Smooth muscle cell (in vitro differentiated cells): ENCODE measurements at regions not wholly inside any gene's neighbourhood (a gene's known extent, or its start where the extent isn't known, plus 50 kb on each side); places are given as distances from the start of the nearest gene placed in this dataset.

Experiments
- DNase-seq: peaks from one replicate; lab custom pipeline; 2025; ENCODE audit not compliant: unreplicated experiment; lab: John Stamatoyannopoulos, UW
- H2AFZ ChIP-seq: fragments of 200-600 bp; sonication (generic); 2 replicates; pipeline ENCODE4 v1.6.0; 2016; ENCODE audit warnings: antibody characterized with exemption, low read depth, mild to moderate bottlenecking
- H3F3A ChIP-seq: fragments of 200-600 bp; sonication (generic); 2 replicates; pipeline ENCODE4 v1.6.0; 2017; ENCODE audit warnings: antibody characterized with exemption, low read depth
- H3K27ac ChIP-seq: fragments of 200-600 bp; sonication (generic); 2 replicates; pipeline ENCODE4 v1.5.1; 2016; ENCODE audit warnings: low read depth, mild to moderate bottlenecking
- H3K27me3 ChIP-seq: fragments of 200-600 bp; sonication (generic); 2 replicates; pipeline ENCODE4 v1.6.1; 2016; ENCODE audit warnings: low read depth, mild to moderate bottlenecking
- H3K36me3 ChIP-seq: fragments of 200-600 bp; sonication (generic); 2 replicates; pipeline ENCODE4 v1.5.1; 2016; ENCODE audit warnings: low read depth
- H3K4me1 ChIP-seq: fragments of 200-600 bp; sonication (generic); 2 replicates; pipeline ENCODE4 v1.5.1; 2016; ENCODE audit warnings: low read depth
- H3K4me2 ChIP-seq: fragments of 200-600 bp; sonication (generic); 2 replicates; pipeline ENCODE4 v1.6.0; 2016; ENCODE audit warnings: mild to moderate bottlenecking
- H3K4me3 ChIP-seq: fragments of 200-600 bp; sonication (generic); 2 replicates; pipeline ENCODE4 v1.5.1; 2016; ENCODE audit warnings: mild to moderate bottlenecking
- H3K79me2 ChIP-seq: fragments of 200-600 bp; sonication (generic); 2 replicates; pipeline ENCODE4 v1.6.0; 2016; ENCODE audit warnings: low read depth, mild to moderate bottlenecking
- H3K9ac ChIP-seq: fragments of 200-600 bp; sonication (generic); 2 replicates; pipeline ENCODE4 v1.6.0; 2016; ENCODE audit warnings: low read depth
- H3K9me3 ChIP-seq: fragments of 200-600 bp; sonication (generic); replicated peaks from 2 replicates; pipeline ENCODE4 v1.5.1; 2016; ENCODE audit warnings: low read depth
- H4K20me1 ChIP-seq: fragments of 200-600 bp; sonication (generic); 2 replicates; pipeline ENCODE4 v1.6.0; 2016; ENCODE audit warnings: low read depth
- WGBS: methylation state at CpG from one replicate; pipeline ENCODE4 v1.1.7; 2016; ENCODE audit warnings: low lambda C conversion rate; 5-methylcytosine and 5-hydroxymethylcytosine counted together
- TF ChIP-seq, protein P1 (sequence below): fragments of 200-600 bp; sonication (generic); IDR thresholded peaks from 2 replicates; pipeline ENCODE4 v1.5.1; 2017; ENCODE audit warnings: borderline replicate concordance, mild to moderate bottlenecking, antibody characterized with exemption; ENCODE audit not compliant: insufficient read depth, poor library complexity, severe bottlenecking

DNA sequence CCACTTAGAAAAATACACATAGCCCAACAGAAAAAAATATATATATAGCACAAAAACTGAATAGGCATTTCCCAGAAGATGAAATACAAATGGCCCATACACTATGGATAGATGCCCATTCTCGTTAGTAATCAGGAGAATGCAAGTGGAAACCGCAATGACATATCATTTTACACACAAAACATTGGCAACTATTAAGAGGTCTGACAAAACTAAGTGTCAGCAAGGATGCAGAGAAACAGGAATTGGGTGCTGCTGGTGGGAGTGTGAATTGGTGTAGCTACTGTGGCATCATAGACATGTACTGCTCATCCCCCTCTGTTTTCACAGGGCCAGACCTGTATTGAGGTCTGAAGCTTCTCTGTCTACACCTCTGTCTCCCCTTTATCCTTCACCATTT, 320.0 kb downstream of the IDS start:
- no peaks in the 10 kb centered on the region for H3K4me1 ChIP-seq
- H3K9me3 ChIP-seq = no peaks in the 10 kb centered on the region
- no peaks in the 10 kb centered on the region for H3K79me2 ChIP-seq
- H3K9ac ChIP-seq = no peak overlapping the region
- no peak overlapping the region for H3K27ac ChIP-seq
- TF ChIP-seq, protein P1, sequence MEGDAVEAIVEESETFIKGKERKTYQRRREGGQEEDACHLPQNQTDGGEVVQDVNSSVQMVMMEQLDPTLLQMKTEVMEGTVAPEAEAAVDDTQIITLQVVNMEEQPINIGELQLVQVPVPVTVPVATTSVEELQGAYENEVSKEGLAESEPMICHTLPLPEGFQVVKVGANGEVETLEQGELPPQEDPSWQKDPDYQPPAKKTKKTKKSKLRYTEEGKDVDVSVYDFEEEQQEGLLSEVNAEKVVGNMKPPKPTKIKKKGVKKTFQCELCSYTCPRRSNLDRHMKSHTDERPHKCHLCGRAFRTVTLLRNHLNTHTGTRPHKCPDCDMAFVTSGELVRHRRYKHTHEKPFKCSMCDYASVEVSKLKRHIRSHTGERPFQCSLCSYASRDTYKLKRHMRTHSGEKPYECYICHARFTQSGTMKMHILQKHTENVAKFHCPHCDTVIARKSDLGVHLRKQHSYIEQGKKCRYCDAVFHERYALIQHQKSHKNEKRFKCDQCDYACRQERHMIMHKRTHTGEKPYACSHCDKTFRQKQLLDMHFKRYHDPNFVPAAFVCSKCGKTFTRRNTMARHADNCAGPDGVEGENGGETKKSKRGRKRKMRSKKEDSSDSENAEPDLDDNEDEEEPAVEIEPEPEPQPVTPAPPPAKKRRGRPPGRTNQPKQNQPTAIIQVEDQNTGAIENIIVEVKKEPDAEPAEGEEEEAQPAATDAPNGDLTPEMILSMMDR = no peak
- no peak overlapping the region for H3K4me3 ChIP-seq
- H3F3A ChIP-seq = no peaks in the 10 kb centered on the region
- WGBS = 52% methylated on average over 2 of the region's 2 CpGs
- no peaks in the 10 kb centered on the region for H4K20me1 ChIP-seq
- no peak overlapping the region for H3K4me2 ChIP-seq
- no peaks in the 10 kb centered on the region for H3K36me3 ChIP-seq
- no peaks in the 10 kb centered on the region for H3K27me3 ChIP-seq
- H2AFZ ChIP-seq = no peak overlapping the region
- no peak for DNase-seq

GRCh38 chrX:149161435-149162088, 343.5 kb downstream of the IDS start:
- H3F3A ChIP-seq = no peaks in the 10 kb centered on the region
- H3K27me3 ChIP-seq = no peaks in the 10 kb centered on the region
- 89% methylated on average over 2 of the region's 2 CpGs for WGBS

GRCh38 chrX:149157976-149158375, 347.1 kb downstream of the IDS start:
- no peaks in the 10 kb centered on the region for H3K4me1 ChIP-seq
- TF ChIP-seq, protein P1 = no peak
- WGBS = 86% methylated on average over 1 of the region's 1 CpG

More at GRCh38 chrX:149161435-149162088, 343.5 kb downstream of the IDS start:
- no peaks in the 10 kb centered on the region for H3K36me3 ChIP-seq
- no peaks in the 10 kb centered on the region for H4K20me1 ChIP-seq
- no peaks in the 10 kb centered on the region for H3K79me2 ChIP-seq
- TF ChIP-seq, protein P1 = no peak
- no peak overlapping the region for H2AFZ ChIP-seq
- H3K27ac ChIP-seq = no peak overlapping the region
- no peak overlapping the region for H3K4me3 ChIP-seq
- no peak for DNase-seq
- no peaks in the 10 kb centered on the region for H3K4me1 ChIP-seq
- no peak overlapping the region for H3K4me2 ChIP-seq
- no peaks in the 10 kb centered on the region for H3K9me3 ChIP-seq
- H3K9ac ChIP-seq = no peak overlapping the region

GRCh38 chrX:149152941-149153340, 352.2 kb downstream of the IDS start:
- whole genome bisulfite sequencing = 56% methylated on average over 3 of the region's 3 CpGs
- Histone ChIP-seq H3K79me2 (no peaks in the 10 kb centered on the region), H3K4me2 (peak overlapping the region; percentile 40), H2AFZ (no peak overlapping the region), H3K27me3 (no peaks in the 10 kb centered on the region), H3K27ac (peak overlapping the region; percentile 63), H3F3A (no peaks in the 10 kb centered on the region), H3K4me3 (no peak overlapping the region), H3K36me3 (no peaks in the 10 kb centered on the region), H3K4me1 (no peaks in the 10 kb centered on the region), H3K9me3 (no peaks in the 10 kb centered on the region), H4K20me1 (no peaks in the 10 kb centered on the region), H3K9ac (no peak overlapping the region)
- TF ChIP-seq, protein P1 = no peak
- DNase-seq = no peak

More at GRCh38 chrX:149157976-149158375, 347.1 kb downstream of the IDS start:
- no peak overlapping the region for H3K4me2 ChIP-seq
- H4K20me1 ChIP-seq = no peaks in the 10 kb centered on the region
- H3K27me3 ChIP-seq = no peaks in the 10 kb centered on the region
- H3K36me3 ChIP-seq = no peaks in the 10 kb centered on the region
- H3K9me3 ChIP-seq = no peaks in the 10 kb centered on the region
- no peak overlapping the region for H2AFZ ChIP-seq
- no peaks in the 10 kb centered on the region for H3F3A ChIP-seq
- no peak overlapping the region for H3K27ac ChIP-seq
- H3K9ac ChIP-seq = no peak overlapping the region
- H3K79me2 ChIP-seq = no peaks in the 10 kb centered on the region
- no peak overlapping the region for H3K4me3 ChIP-seq
- DNase-seq = no peak
